ENCODE measurements at regions not wholly inside any gene's neighbourhood (a gene's known extent, or its start where the extent isn't known, plus 50 kb on each side); places are given as distances from the start of the nearest gene placed in this dataset.
A peak's percentile ranks its signal among the peaks of the same experiment; 100 is the strongest.

DNA sequence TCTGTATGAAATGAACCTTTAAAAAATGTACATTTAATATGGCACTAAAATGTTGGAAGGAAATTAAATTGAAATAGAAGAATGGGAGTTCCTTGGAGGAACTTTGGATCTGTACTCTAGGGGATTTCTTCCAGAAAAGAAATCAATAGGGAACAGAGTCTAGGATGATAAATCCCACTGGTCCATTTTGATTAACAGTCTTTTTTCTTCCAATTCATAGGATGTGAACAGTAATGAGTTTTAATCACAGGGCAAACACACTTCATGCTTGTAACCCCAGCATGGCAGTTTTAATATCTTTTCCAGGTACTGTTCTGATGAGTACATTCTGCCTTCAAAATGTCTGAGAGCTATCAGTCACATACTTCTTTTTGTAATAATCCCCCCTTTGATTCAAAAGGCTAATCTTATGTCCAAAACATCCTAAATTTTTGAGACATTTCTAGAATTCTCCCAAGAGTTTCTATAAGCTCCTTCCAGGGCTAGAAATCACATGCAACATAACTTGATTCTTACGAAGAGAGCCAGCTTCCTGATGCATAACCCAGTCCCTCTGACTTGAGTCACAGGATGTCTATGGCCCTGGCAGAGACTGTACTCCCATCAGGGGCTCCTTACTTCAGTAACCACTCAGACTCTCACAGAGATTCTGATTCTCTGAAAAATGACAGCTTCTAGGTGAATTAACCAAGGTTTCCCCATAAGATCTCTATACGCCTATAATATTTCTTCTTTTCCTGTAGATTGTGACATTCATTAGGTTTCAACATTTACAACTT, 112.9 kb downstream of the SLC36A4 start:
- no peaks in the 10 kb centered on the region for H3K36me3 ChIP-seq (ENCODE audit: insufficient read depth, low read length)
- H3K9ac ChIP-seq (ENCODE audit: low read depth, low read length): no peak overlapping the region
- no peak overlapping the region for H3K27ac ChIP-seq (ENCODE audit: low read length)
- no peaks in the 10 kb centered on the region for H4K20me1 ChIP-seq (ENCODE audit: insufficient read depth, low read length)
- H3K4me3 ChIP-seq (ENCODE audit: low read depth in 1 of 2, low read length in 2 of 2): no peak overlapping the region
- no peak overlapping the region for H3K4me2 ChIP-seq (ENCODE audit: insufficient read depth, low read length)
- no peak overlapping the region for H2AFZ ChIP-seq (ENCODE audit: low read depth, low read length)
- 0 out of 3 replicates have a peak, but pooled peaks have one; percentile 39 for ATAC-seq (ENCODE audit: insufficient read depth, low read depth)
- no peaks in the 10 kb centered on the region for H3K4me1 ChIP-seq (ENCODE audit: insufficient read depth, low read length)
- no peaks in the 10 kb centered on the region for H3K27me3 ChIP-seq (ENCODE audit: insufficient read depth, low read length, poor library complexity)
- no peaks in the 10 kb centered on the region for H3K79me2 ChIP-seq (ENCODE audit: insufficient read depth, low read length)
- no peak for DNase-seq
- TF ChIP-seq EZH2 (IDR thresholded peaks at IDR 0.05; ENCODE audit: borderline replicate concordance, low read depth, low read length, severe bottlenecking): no peak
- TF ChIP-seq, protein P1, sequence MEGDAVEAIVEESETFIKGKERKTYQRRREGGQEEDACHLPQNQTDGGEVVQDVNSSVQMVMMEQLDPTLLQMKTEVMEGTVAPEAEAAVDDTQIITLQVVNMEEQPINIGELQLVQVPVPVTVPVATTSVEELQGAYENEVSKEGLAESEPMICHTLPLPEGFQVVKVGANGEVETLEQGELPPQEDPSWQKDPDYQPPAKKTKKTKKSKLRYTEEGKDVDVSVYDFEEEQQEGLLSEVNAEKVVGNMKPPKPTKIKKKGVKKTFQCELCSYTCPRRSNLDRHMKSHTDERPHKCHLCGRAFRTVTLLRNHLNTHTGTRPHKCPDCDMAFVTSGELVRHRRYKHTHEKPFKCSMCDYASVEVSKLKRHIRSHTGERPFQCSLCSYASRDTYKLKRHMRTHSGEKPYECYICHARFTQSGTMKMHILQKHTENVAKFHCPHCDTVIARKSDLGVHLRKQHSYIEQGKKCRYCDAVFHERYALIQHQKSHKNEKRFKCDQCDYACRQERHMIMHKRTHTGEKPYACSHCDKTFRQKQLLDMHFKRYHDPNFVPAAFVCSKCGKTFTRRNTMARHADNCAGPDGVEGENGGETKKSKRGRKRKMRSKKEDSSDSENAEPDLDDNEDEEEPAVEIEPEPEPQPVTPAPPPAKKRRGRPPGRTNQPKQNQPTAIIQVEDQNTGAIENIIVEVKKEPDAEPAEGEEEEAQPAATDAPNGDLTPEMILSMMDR (IDR thresholded peaks at IDR 0.05; ENCODE audit: borderline replicate concordance, extremely low read depth, low read length, poor library complexity, severe bottlenecking): no peak
- no peaks in the 10 kb centered on the region for H3K9me3 ChIP-seq (ENCODE audit: insufficient read depth, low read length, severe bottlenecking)

DNA sequence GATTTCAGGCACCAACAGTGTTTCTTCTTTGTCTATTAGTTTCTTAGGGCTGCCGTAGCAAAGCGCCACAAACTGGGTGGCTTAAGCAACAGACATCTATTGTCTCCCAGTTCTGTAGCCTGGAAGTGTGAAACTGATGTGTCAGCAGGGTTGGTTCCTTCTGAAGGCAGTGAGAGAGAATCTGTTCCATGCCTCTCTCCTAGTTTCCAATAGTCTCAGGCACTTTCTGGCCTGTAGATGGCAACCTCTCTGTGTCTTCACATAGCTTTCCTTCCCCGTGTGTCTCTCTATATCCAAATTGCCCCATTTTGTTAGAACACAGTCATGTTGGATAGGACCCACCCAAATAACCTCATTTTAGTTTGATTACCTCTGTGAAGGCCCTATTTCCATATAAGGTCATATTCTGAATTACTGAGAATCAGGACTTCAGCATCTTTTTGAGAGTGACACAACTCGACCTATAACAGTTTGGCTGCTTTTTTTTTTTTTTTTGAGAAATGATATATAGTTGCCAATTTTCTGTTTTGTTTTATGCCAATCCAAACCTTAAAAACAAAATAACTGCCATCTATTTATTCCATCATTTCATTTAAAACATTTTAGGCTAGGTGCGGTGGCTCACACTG, 108.2 kb downstream of the SLC36A4 start:
- no peak overlapping the region for H3K27ac ChIP-seq (ENCODE audit: low read length)
- ATAC-seq (ENCODE audit: insufficient read depth, low read depth) (peak; percentile 56; the same call in 1 of the 3 replicates), DNase-seq (no peak)
- no peaks in the 10 kb centered on the region for H3K27me3 ChIP-seq (ENCODE audit: insufficient read depth, low read length, poor library complexity)
- H3K9me3 ChIP-seq (ENCODE audit: insufficient read depth, low read length, severe bottlenecking): no peaks in the 10 kb centered on the region
- no peaks in the 10 kb centered on the region for H4K20me1 ChIP-seq (ENCODE audit: insufficient read depth, low read length)
- H3K9ac ChIP-seq (ENCODE audit: low read depth, low read length): no peak overlapping the region
- H3K4me1 ChIP-seq (ENCODE audit: insufficient read depth, low read length): no peaks in the 10 kb centered on the region
- H2AFZ ChIP-seq (ENCODE audit: low read depth, low read length): peak overlapping the region; percentile 26; the same call in 1 of the 2 replicates
- no peaks in the 10 kb centered on the region for H3K79me2 ChIP-seq (ENCODE audit: insufficient read depth, low read length)
- TF ChIP-seq EZH2 (IDR thresholded peaks at IDR 0.05; ENCODE audit: borderline replicate concordance, low read depth, low read length, severe bottlenecking): no peak
- TF ChIP-seq, protein P1 (IDR thresholded peaks at IDR 0.05; ENCODE audit: borderline replicate concordance, extremely low read depth, low read length, poor library complexity, severe bottlenecking): peak; percentile 58
- H3K4me2 ChIP-seq (ENCODE audit: insufficient read depth, low read length): no peak overlapping the region
- no peak overlapping the region for H3K4me3 ChIP-seq (ENCODE audit: low read depth in 1 of 2, low read length in 2 of 2)
- no peaks in the 10 kb centered on the region for H3K36me3 ChIP-seq (ENCODE audit: insufficient read depth, low read length)

All from DND-41 (cell line).